Parathyroid adenoma (tissue), 2 donors: ENCODE measurements at regions not wholly inside any gene's neighbourhood (a gene's known extent, or its start where the extent isn't known, plus 50 kb on each side); places are given as distances from the start of the nearest gene placed in this dataset.
"Not testable (repeated sequence)": the region's sequence is repeated elsewhere in the genome, so short reads cannot be mapped to it uniquely, and the experiment has no call there.

Experiments
- H2AFZ ChIP-seq: fragments of 300-600 bp; sonication (generic); one replicate; pipeline ENCODE4 v1.7.0; 2017; ENCODE audit warnings: antibody characterized with exemption, mild to moderate bottlenecking
- H3K27ac ChIP-seq: fragments of 300-600 bp; sonication (generic); one replicate; pipeline ENCODE4 v1.7.0; 2017
- H3K27me3 ChIP-seq: fragments of 300-600 bp; sonication (generic); one replicate; pipeline ENCODE4 v1.7.0; 2017; ENCODE audit warnings: low read length; ENCODE audit not compliant: control insufficient read depth, insufficient read depth
- H3K36me3 ChIP-seq: fragments of 300-600 bp; sonication (generic); one replicate; pipeline ENCODE4 v1.7.0; 2017; ENCODE audit warnings: low read length; ENCODE audit not compliant: control insufficient read depth, insufficient read depth
- H3K4me1 ChIP-seq: fragments of 300-600 bp; sonication (generic); one replicate; pipeline ENCODE4 v1.7.0; 2017; ENCODE audit warnings: control low read depth
- H3K4me2 ChIP-seq: fragments of 300-600 bp; sonication (generic); one replicate; pipeline ENCODE4 v1.7.0; 2017; ENCODE audit warnings: low read length
- H3K4me3 ChIP-seq: fragments of 300-600 bp; sonication (generic); one replicate; pipeline ENCODE4 v1.7.0; 2017; ENCODE audit warnings: low read depth, low read length
- H3K79me2 ChIP-seq: fragments of 300-600 bp; sonication (generic); one replicate; pipeline ENCODE4 v1.7.0; 2017; ENCODE audit warnings: control low read depth
- H3K9ac ChIP-seq: fragments of 300-600 bp; sonication (generic); one replicate; pipeline ENCODE4 v1.7.0; 2017; ENCODE audit warnings: mild to moderate bottlenecking
- H3K9me3 ChIP-seq: fragments of 300-600 bp; sonication (generic); one replicate; pipeline ENCODE4 v1.7.0; 2017; ENCODE audit warnings: low read length; ENCODE audit not compliant: control insufficient read depth
- TF ChIP-seq, protein P1 (sequence below): fragments of 300-600 bp; sonication (generic); IDR thresholded peaks from one replicate; pipeline ENCODE4 v1.7.0; 2017; ENCODE audit warnings: antibody characterized with exemption, mild to moderate bottlenecking
- donor health status: primary hyperparathyroidism.

DNA sequence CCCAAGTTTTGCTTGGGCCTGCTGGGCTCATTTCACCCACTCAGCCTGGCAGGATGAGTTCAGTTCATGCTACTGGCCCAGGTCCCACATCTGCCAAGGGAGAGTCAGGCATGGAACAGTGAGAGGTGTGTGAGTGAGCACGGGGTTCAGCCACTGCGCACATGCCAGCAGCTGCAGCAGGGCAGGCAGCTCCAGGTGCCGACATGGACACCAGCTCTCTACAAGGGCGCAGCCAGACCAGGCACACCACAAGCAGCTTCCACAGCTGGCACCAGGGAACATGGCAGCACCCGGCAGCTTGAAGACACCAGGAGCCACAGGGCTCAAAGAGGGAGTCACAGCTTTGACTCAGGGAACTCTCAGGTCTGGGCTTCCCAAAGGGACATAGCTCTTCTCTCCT, 938.0 kb downstream of the SORCS3 start:
- Histone ChIP-seq H3K9ac (no peak overlapping the region), H3K79me2 (no peaks in the 10 kb centered on the region), H2AFZ (no peak overlapping the region), H3K36me3 (no peaks in the 10 kb centered on the region), H3K27me3 (no peaks in the 10 kb centered on the region), H3K27ac (no peak overlapping the region), H3K9me3 (no peaks in the 10 kb centered on the region), H3K4me2 (no peak overlapping the region), H3K4me1 (no peaks in the 10 kb centered on the region), H3K4me3 (no peak overlapping the region)
- TF ChIP-seq, protein P1, sequence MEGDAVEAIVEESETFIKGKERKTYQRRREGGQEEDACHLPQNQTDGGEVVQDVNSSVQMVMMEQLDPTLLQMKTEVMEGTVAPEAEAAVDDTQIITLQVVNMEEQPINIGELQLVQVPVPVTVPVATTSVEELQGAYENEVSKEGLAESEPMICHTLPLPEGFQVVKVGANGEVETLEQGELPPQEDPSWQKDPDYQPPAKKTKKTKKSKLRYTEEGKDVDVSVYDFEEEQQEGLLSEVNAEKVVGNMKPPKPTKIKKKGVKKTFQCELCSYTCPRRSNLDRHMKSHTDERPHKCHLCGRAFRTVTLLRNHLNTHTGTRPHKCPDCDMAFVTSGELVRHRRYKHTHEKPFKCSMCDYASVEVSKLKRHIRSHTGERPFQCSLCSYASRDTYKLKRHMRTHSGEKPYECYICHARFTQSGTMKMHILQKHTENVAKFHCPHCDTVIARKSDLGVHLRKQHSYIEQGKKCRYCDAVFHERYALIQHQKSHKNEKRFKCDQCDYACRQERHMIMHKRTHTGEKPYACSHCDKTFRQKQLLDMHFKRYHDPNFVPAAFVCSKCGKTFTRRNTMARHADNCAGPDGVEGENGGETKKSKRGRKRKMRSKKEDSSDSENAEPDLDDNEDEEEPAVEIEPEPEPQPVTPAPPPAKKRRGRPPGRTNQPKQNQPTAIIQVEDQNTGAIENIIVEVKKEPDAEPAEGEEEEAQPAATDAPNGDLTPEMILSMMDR: no peak

- TF ChIP-seq, protein P1: no peak
- H3K4me2 ChIP-seq: no peak overlapping the region
- no peak overlapping the region for H3K4me3 ChIP-seq
- no peaks in the 10 kb centered on the region for H3K9me3 ChIP-seq
- no peak overlapping the region for H3K9ac ChIP-seq
- H3K27me3 ChIP-seq: no peaks in the 10 kb centered on the region
- no peak overlapping the region for H3K27ac ChIP-seq
- H3K79me2 ChIP-seq: no peaks in the 10 kb centered on the region
- no peaks in the 10 kb centered on the region for H3K36me3 ChIP-seq
- no peak overlapping the region for H2AFZ ChIP-seq
- no peaks in the 10 kb centered on the region for H3K4me1 ChIP-seq
Observed at GRCh38 chr10:105577865-105578607, 936.9 kb downstream of the SORCS3 start.

GRCh38 chr10:105559333-105560097, 918.4 kb downstream of the SORCS3 start:
- TF ChIP-seq, protein P1: no peak
- Histone ChIP-seq H3K4me3 (no peak overlapping the region), H3K4me2 (no peak overlapping the region), H3K4me1 (no peaks in the 10 kb centered on the region), H3K36me3 (no peaks in the 10 kb centered on the region), H2AFZ (no peak overlapping the region), H3K27me3 (no peaks in the 10 kb centered on the region), H3K9ac (no peak overlapping the region), H3K9me3 (no peaks in the 10 kb centered on the region), H3K27ac (no peak overlapping the region), H3K79me2 (no peaks in the 10 kb centered on the region)

DNA sequence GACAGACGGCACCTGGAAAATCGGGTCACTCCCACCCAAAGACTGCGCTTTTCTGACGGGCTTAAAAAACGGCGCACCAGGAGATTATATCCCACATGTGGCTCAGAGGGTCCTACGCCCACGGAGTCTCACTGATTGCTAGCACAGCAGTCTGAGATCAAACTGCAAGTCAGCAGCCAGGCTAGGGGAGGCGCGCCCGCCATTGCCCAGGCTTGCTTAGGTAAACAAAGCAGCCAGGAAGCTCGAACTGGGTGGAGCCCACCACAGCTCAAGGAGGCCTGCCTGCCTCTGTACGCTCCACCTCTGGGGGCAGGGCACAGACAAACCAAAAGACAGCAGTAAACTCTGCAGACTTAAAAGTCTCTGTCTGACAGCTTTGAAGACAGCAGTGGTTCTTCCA, 909.4 kb downstream of the SORCS3 start:
- H3K36me3 ChIP-seq, H3K4me2 ChIP-seq, H3K27me3 ChIP-seq, H3K9ac ChIP-seq, H3K4me3 ChIP-seq, H3K9me3 ChIP-seq, H3K4me1 ChIP-seq, H3K79me2 ChIP-seq, H2AFZ ChIP-seq, H3K27ac ChIP-seq: not testable (repeated sequence)

GRCh38 chr10:105549731-105550130, 908.6 kb downstream of the SORCS3 start:
- no peak overlapping the region for H3K4me2 ChIP-seq
- H2AFZ ChIP-seq: no peak overlapping the region
- no peaks in the 10 kb centered on the region for H3K27me3 ChIP-seq
- no peak overlapping the region for H3K9ac ChIP-seq
- H3K4me1 ChIP-seq: no peaks in the 10 kb centered on the region
- TF ChIP-seq, protein P1: no peak
- H3K9me3 ChIP-seq: no peaks in the 10 kb centered on the region
- H3K79me2 ChIP-seq: no peaks in the 10 kb centered on the region
- H3K27ac ChIP-seq: no peak overlapping the region
- no peak overlapping the region for H3K4me3 ChIP-seq
- no peaks in the 10 kb centered on the region for H3K36me3 ChIP-seq
